IMR-90 (cell line): ENCODE measurements at regions not wholly inside any gene's neighbourhood (a gene's known extent, or its start where the extent isn't known, plus 50 kb on each side); places are given as distances from the start of the nearest gene placed in this dataset.

Source experiments
- ATAC-seq: fragments of 200-7000 bp; cut with Tn5 transposase; 2 replicates; pipeline ENCODE4 v1.9.1; 2020; ENCODE audit warnings: low read depth, mild to moderate bottlenecking, moderate library complexity
- BruUV-seq: library from RNA; stranded (reverse); fragments of 400-500 nt; replicated peaks from 2 replicates; lab custom pipeline; 2021; lab: Mats Ljungman, UMichigan
- CTCF ChIA-PET: fragments of 300-600 bp; formaldehyde crosslinking; extraction: SDS; loops from one replicate; lab custom pipeline; 2021; ENCODE audit warnings: antibody characterized with exemption; lab: Yijun Ruan, JAX
- POLR2A ChIA-PET: fragments of 300-600 bp; sonication (Branson Sonifier 250); formaldehyde crosslinking; loops from one replicate; lab custom pipeline; 2022; ENCODE audit warnings: antibody characterized with exemption; ENCODE audit not compliant: unreplicated experiment; lab: Charles Lee
- DNase-seq: peaks from one replicate; pipeline ENCODE4 v3.0.0; 2013
- H2AFZ ChIP-seq: replicated peaks from 2 replicates; pipeline ENCODE3; 2013; ENCODE audit warnings: low read length, mild to moderate bottlenecking; ENCODE audit not compliant: poor library complexity
- H2AK5ac ChIP-seq: 2 replicates; pipeline ENCODE4 v1.6.1; 2013; ENCODE audit warnings: low read depth, low read length, inconsistent platforms
- H2AK9ac ChIP-seq: replicated peaks from 2 replicates; pipeline ENCODE3; 2013; ENCODE audit warnings: mild to moderate bottlenecking, low read depth, low read length, moderate library complexity; ENCODE audit not compliant: poor library complexity
- H2BK120ac ChIP-seq: 2 replicates; pipeline ENCODE4 v1.6.1; 2013; ENCODE audit warnings: low read depth, low read length, inconsistent platforms
- H2BK15ac ChIP-seq: 3 replicates; pipeline ENCODE4 v1.6.1; 2013; ENCODE audit warnings: low read depth, low read length, inconsistent platforms
- H2BK20ac ChIP-seq: 2 replicates; pipeline ENCODE4 v1.6.1; 2013; ENCODE audit warnings: low read depth, mild to moderate bottlenecking, inconsistent platforms, low read length, moderate library complexity
- H2BK5ac ChIP-seq: 2 replicates; pipeline ENCODE4 v1.6.1; 2013; ENCODE audit warnings: mild to moderate bottlenecking, low read depth, low read length, inconsistent platforms; ENCODE audit not compliant: poor library complexity, severe bottlenecking
- H3K14ac ChIP-seq: replicated peaks from 2 replicates; pipeline ENCODE4 v1.6.1; 2013; ENCODE audit warnings: low read depth, low read length, inconsistent platforms
- H3K18ac ChIP-seq: 2 replicates; pipeline ENCODE4 v1.6.1; 2013; ENCODE audit warnings: low read depth, low read length, control low read depth
- H3K23ac ChIP-seq: 2 replicates; pipeline ENCODE4 v1.6.1; 2013; ENCODE audit warnings: low read depth, low read length, inconsistent platforms
- H3K27ac ChIP-seq: 2 replicates; pipeline ENCODE4 v1.5.1; 2013; ENCODE audit warnings: mild to moderate bottlenecking, control low read depth, low read length; ENCODE audit not compliant: insufficient read depth
- H3K27me3 ChIP-seq: 2 replicates; pipeline ENCODE4 v1.6.1; 2013; ENCODE audit warnings: low read length; ENCODE audit not compliant: control insufficient read depth, insufficient read depth
- H3K36me3 ChIP-seq: 2 replicates; pipeline ENCODE4 v1.6.1; 2013; ENCODE audit warnings: low read length, mixed read lengths; ENCODE audit not compliant: control insufficient read depth, insufficient read depth
- H3K4ac ChIP-seq: 2 replicates; pipeline ENCODE4 v1.6.1; 2013; ENCODE audit warnings: low read depth, low read length, inconsistent platforms
- H3K4me1 ChIP-seq: 2 replicates; pipeline ENCODE4 v1.6.1; 2013; ENCODE audit warnings: low read length, mixed read lengths; ENCODE audit not compliant: control insufficient read depth, insufficient read depth
- H3K4me2 ChIP-seq: 2 replicates; pipeline ENCODE4 v1.6.1; 2013; ENCODE audit warnings: low read depth, mild to moderate bottlenecking, control low read depth, low read length, moderate library complexity
- H3K4me3 ChIP-seq: 2 replicates; pipeline ENCODE4 v1.5.1; 2013; ENCODE audit warnings: low read depth, mild to moderate bottlenecking, control low read depth, low read length, moderate library complexity; ENCODE audit not compliant: insufficient read depth
- H3K56ac ChIP-seq: 2 replicates; pipeline ENCODE4 v1.6.1; 2013; ENCODE audit warnings: low read length, inconsistent platforms; ENCODE audit not compliant: insufficient read depth; ENCODE audit errors: extremely low read depth
- H3K79me1 ChIP-seq, 2 experiments: 2 replicates each; pipeline ENCODE4 v1.6.1; 2013; ENCODE audit warnings: low read length in 2 of 2, inconsistent platforms in 1 of 2, low read depth in 1 of 2
- H3K9ac ChIP-seq: 2 replicates; pipeline ENCODE4 v1.6.1; 2013; ENCODE audit warnings: low read depth, low read length, control low read depth
- H3K9me1 ChIP-seq: 2 replicates; pipeline ENCODE4 v1.6.1; 2013; ENCODE audit warnings: low read length, inconsistent platforms; ENCODE audit not compliant: insufficient read depth
- H3K9me3 ChIP-seq: 2 replicates; pipeline ENCODE4 v1.6.1; 2013; ENCODE audit warnings: low read length; ENCODE audit not compliant: control insufficient read depth, insufficient read depth
- H4K20me1 ChIP-seq: 2 replicates; pipeline ENCODE4 v1.6.1; 2013; ENCODE audit warnings: low read length, inconsistent platforms; ENCODE audit not compliant: insufficient read depth
- H4K5ac ChIP-seq: 2 replicates; pipeline ENCODE4 v1.6.1; 2013; ENCODE audit warnings: mild to moderate bottlenecking, low read depth, low read length, control low read depth
- H4K8ac ChIP-seq, 2 experiments: 2 replicates each; pipeline ENCODE4 v1.6.1; 2013; ENCODE audit warnings: low read depth in 2 of 2, low read length in 2 of 2, control low read depth in 1 of 2, inconsistent platforms in 1 of 2
- H4K91ac ChIP-seq: 2 replicates; pipeline ENCODE4 v1.6.1; 2013; ENCODE audit warnings: low read depth, low read length, inconsistent platforms; ENCODE audit not compliant: insufficient read depth
- BHLHE40 ChIP-seq: fragments of 150-350 bp; IDR thresholded peaks from 2 replicates; pipeline ENCODE4 v1.6.1; 2016; ENCODE audit warnings: mild to moderate bottlenecking, low read depth, low read length
- CEBPB ChIP-seq: IDR thresholded peaks from 2 replicates; pipeline ENCODE4 v1.6.1; 2012; ENCODE audit warnings: low read depth, low read length, improper control_type of control experiment
- CHD1 ChIP-seq: IDR thresholded peaks from 2 replicates; pipeline ENCODE4 v1.6.1; 2012; ENCODE audit warnings: low read depth, low read length, improper control_type of control experiment
- FOS ChIP-seq: fragments of 150-350 bp; IDR thresholded peaks from 2 replicates; pipeline ENCODE4 v1.6.1; 2016; ENCODE audit warnings: low read depth, low read length
- MAFK ChIP-seq: IDR thresholded peaks from 2 replicates; pipeline ENCODE4 v1.6.1; 2012; ENCODE audit warnings: low read depth, low read length, improper control_type of control experiment
- MAZ ChIP-seq: IDR thresholded peaks from 2 replicates; pipeline ENCODE4 v1.6.1; 2012; ENCODE audit warnings: low read depth, mild to moderate bottlenecking, low read length, improper control_type of control experiment, moderate library complexity, borderline replicate concordance
- MXI1 ChIP-seq: IDR thresholded peaks from 2 replicates; pipeline ENCODE4 v1.6.1; 2012; ENCODE audit warnings: low read depth, mild to moderate bottlenecking, low read length, moderate library complexity, borderline replicate concordance
- NFE2L2 ChIP-seq: fragments of 150-350 bp; IDR thresholded peaks from 2 replicates; pipeline ENCODE4 v1.6.1; 2016; ENCODE audit warnings: low read depth, mild to moderate bottlenecking, low read length
- POLR2A ChIP-seq: IDR thresholded peaks from 2 replicates; pipeline ENCODE4 v1.6.1; 2012; ENCODE audit warnings: mild to moderate bottlenecking, low read depth, low read length
- RAD21 ChIP-seq: IDR thresholded peaks from 2 replicates; pipeline ENCODE4 v1.6.1; 2012; ENCODE audit warnings: low read length, improper control_type of control experiment
- RCOR1 ChIP-seq: IDR thresholded peaks from 2 replicates; pipeline ENCODE4 v1.6.1; 2012; ENCODE audit warnings: mild to moderate bottlenecking, low read length, improper control_type of control experiment; ENCODE audit not compliant: insufficient replicate concordance
- RFX5 ChIP-seq: IDR thresholded peaks from 2 replicates; pipeline ENCODE4 v1.8.0; 2012; ENCODE audit warnings: low read depth, mild to moderate bottlenecking, low read length, moderate library complexity
- SMC3 ChIP-seq: fragments of 150-350 bp; IDR thresholded peaks from 2 replicates; pipeline ENCODE4 v1.6.1; 2016; ENCODE audit warnings: low read depth, mild to moderate bottlenecking, antibody characterized with exemption, low read length, moderate library complexity
- USF2 ChIP-seq: fragments of 150-350 bp; IDR thresholded peaks from 2 replicates; pipeline ENCODE4 v1.6.1; 2017; ENCODE audit warnings: mild to moderate bottlenecking, antibody characterized with exemption, low read length, low read depth
- dilution Hi-C: fragments of 300-500 bp; cut with HindIII; formaldehyde crosslinking; loops from one replicate; pipeline ENCODE4 v1.14.3; 2018; ENCODE audit warnings: low sequenced_read_pairs; ENCODE audit not compliant: unreplicated experiment
- in situ Hi-C: fragments of 300-500 bp; cut with MboI; formaldehyde crosslinking; loops from 3 replicates; pipeline ENCODE4 v1.14.3; 2019; ENCODE audit warnings: low sequenced_read_pairs, inconsistent platforms, mixed read lengths
- intact Hi-C: fragments of 100-400 bp; cut with micrococcal nuclease; formaldehyde crosslinking; loops from 2 replicates; pipeline ENCODE4 v1.10.0; 2022
- TF ChIP-seq, protein P1 (sequence below): conservative IDR thresholded peaks from 2 replicates; pipeline ENCODE4 v1.5.1; 2012; ENCODE audit warnings: mild to moderate bottlenecking, low read depth, low read length, improper control_type of control experiment
- TF ChIP-seq, protein P2 (sequence below): fragments of 150-350 bp; IDR thresholded peaks from 2 replicates; pipeline ENCODE4 v1.6.1; 2016; ENCODE audit warnings: low read depth, mild to moderate bottlenecking, low read length, moderate library complexity, borderline replicate concordance

- CTCF ChIA-PET: no interaction called here
Observed at GRCh38 chr1:104196136-104196535, 446.4 kb downstream of the AMY1C start.

More at GRCh38 chr1:104196136-104196535, 446.4 kb downstream of the AMY1C start:
- Histone ChIP-seq H4K8ac (no peak overlapping the region), H2AFZ (no peak overlapping the region), H3K18ac (no peak overlapping the region), H2BK20ac (no peak overlapping the region), H3K9me3 (peaks cover 4% of the 10 kb centered on the region), H3K4me3 (no peak overlapping the region), H2AK5ac (no peak overlapping the region), H3K56ac (no peak overlapping the region), H3K27me3 (no peaks in the 10 kb centered on the region), H2BK120ac (no peak overlapping the region), H3K14ac (no peak overlapping the region), H3K79me1 (no peaks in the 10 kb centered on the region), H3K4me1 (no peaks in the 10 kb centered on the region), H3K9ac (no peak overlapping the region), H3K9me1 (no peaks in the 10 kb centered on the region), H3K36me3 (no peaks in the 10 kb centered on the region), H2BK15ac (no peak overlapping the region), H2BK5ac (no peak overlapping the region), H3K23ac (no peak overlapping the region), H2AK9ac (no peak overlapping the region), H4K20me1 (no peaks in the 10 kb centered on the region), H3K4me2 (no peak overlapping the region), H4K5ac (no peak overlapping the region), H4K91ac (no peak overlapping the region), H3K4ac (no peak overlapping the region), H3K27ac (no peak overlapping the region)
- DNase-seq (no peak), ATAC-seq (no peak)
- POLR2A ChIA-PET: no interaction called here
- in situ Hi-C loops: no loop called here
- dilution Hi-C loops: no loop called here
- no peak for TF ChIP-seq RCOR1
- TF ChIP-seq FOS: no peak
- no peak for TF ChIP-seq RFX5
- no peak for TF ChIP-seq POLR2A
- no peak for TF ChIP-seq MAZ
- TF ChIP-seq MXI1: no peak
- TF ChIP-seq CEBPB: no peak
- no peak for TF ChIP-seq CHD1
- TF ChIP-seq, protein P1, sequence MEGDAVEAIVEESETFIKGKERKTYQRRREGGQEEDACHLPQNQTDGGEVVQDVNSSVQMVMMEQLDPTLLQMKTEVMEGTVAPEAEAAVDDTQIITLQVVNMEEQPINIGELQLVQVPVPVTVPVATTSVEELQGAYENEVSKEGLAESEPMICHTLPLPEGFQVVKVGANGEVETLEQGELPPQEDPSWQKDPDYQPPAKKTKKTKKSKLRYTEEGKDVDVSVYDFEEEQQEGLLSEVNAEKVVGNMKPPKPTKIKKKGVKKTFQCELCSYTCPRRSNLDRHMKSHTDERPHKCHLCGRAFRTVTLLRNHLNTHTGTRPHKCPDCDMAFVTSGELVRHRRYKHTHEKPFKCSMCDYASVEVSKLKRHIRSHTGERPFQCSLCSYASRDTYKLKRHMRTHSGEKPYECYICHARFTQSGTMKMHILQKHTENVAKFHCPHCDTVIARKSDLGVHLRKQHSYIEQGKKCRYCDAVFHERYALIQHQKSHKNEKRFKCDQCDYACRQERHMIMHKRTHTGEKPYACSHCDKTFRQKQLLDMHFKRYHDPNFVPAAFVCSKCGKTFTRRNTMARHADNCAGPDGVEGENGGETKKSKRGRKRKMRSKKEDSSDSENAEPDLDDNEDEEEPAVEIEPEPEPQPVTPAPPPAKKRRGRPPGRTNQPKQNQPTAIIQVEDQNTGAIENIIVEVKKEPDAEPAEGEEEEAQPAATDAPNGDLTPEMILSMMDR: no peak
- TF ChIP-seq USF2: no peak
- no peak for TF ChIP-seq RAD21
- TF ChIP-seq SMC3: no peak
- TF ChIP-seq BHLHE40: no peak
- TF ChIP-seq NFE2L2: no peak
- TF ChIP-seq, protein P2, sequence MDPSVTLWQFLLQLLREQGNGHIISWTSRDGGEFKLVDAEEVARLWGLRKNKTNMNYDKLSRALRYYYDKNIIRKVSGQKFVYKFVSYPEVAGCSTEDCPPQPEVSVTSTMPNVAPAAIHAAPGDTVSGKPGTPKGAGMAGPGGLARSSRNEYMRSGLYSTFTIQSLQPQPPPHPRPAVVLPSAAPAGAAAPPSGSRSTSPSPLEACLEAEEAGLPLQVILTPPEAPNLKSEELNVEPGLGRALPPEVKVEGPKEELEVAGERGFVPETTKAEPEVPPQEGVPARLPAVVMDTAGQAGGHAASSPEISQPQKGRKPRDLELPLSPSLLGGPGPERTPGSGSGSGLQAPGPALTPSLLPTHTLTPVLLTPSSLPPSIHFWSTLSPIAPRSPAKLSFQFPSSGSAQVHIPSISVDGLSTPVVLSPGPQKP: no peak
- TF ChIP-seq MAFK: no peak
- no TSS peak for BruUV-seq
- intact Hi-C loops: no loop called here
